Vagina (tissue), 2 donors: ENCODE measurements at regions not wholly inside any gene's neighbourhood (a gene's known extent, or its start where the extent isn't known, plus 50 kb on each side); places are given as distances from the start of the nearest gene placed in this dataset.

Experiments
- DNase-seq, 2 donors: peaks; one replicate each; pipeline ENCODE4 v3.0.0-alpha.2; 2017; ENCODE audit errors: extremely low spot score in 2 of 2
- H3K27ac ChIP-seq: fragments of 200-600 bp; sonication (generic); one replicate; pipeline ENCODE4 v1.5.1; 2019
- H3K27me3 ChIP-seq: fragments of 200-600 bp; sonication (generic); one replicate; pipeline ENCODE4 v1.5.1; 2019
- H3K36me3 ChIP-seq, 2 donors: fragments of 200-600 bp; sonication (generic); one replicate each; pipeline ENCODE4 v1.5.1; 2017 to 2019
- H3K4me1 ChIP-seq: fragments of 200-600 bp; sonication (generic); one replicate; pipeline ENCODE4 v1.5.1; 2019
- H3K4me3 ChIP-seq, 2 donors: fragments of 200-600 bp; sonication (generic); 1 replicate in 1 of 2; 2 replicates in 1 of 2; pipeline ENCODE4 v1.5.1; 2016 to 2019
- H3K9me3 ChIP-seq: fragments of 200-600 bp; sonication (generic); one replicate; pipeline ENCODE4 v1.5.1; 2019
- CTCF ChIP-seq, 3 experiments: fragments of 450-650 bp in 2 of 3; fragments of 200-600 bp in 1 of 3; sonication (generic) in 1 of 3; IDR thresholded peaks; one replicate each; pipeline ENCODE4 v1.5.1; 2017 to 2019; ENCODE audit warnings: antibody characterized with exemption in 3 of 3, mild to moderate bottlenecking in 2 of 3, moderate library complexity in 2 of 3
- POLR2A ChIP-seq, 2 donors: fragments of 450-650 bp; IDR thresholded peaks; one replicate each; pipeline ENCODE4 v1.6.1; 2017; ENCODE audit warnings: antibody characterized with exemption in 2 of 2, mild to moderate bottlenecking in 2 of 2, moderate library complexity in 2 of 2
- POLR2AphosphoS5 ChIP-seq, 2 donors: sonication (generic); formaldehyde crosslinking; IDR thresholded peaks; one replicate each; pipeline ENCODE4 v1.9.0; 2017; ENCODE audit warnings: antibody characterized with exemption in 2 of 2, mild to moderate bottlenecking in 2 of 2, low read depth in 1 of 2; ENCODE audit not compliant: insufficient read depth in 1 of 2
- intact Hi-C: fragments of 100-400 bp; cut with DNase I; formaldehyde crosslinking; loops from one replicate; pipeline ENCODE4 v1.15.1; 2023

- intact Hi-C loops = no loop called here
- no peak overlapping the region for H3K27ac ChIP-seq
- H3K9me3 ChIP-seq = no peaks in the 10 kb centered on the region
- no peak for TF ChIP-seq CTCF (IDR thresholded peaks at IDR 0.05)
- peak in 1 of 2 donors; percentile 31 for TF ChIP-seq POLR2AphosphoS5 (IDR thresholded peaks at IDR 0.05; ENCODE audit: insufficient read depth in 1 of 2, low read depth in 1 of 2)
- no peaks in the 10 kb centered on the region for H3K27me3 ChIP-seq
- no peak overlapping the region for H3K4me3 ChIP-seq
- no peaks in the 10 kb centered on the region for H3K4me1 ChIP-seq
- no peaks in the 10 kb centered on the region for H3K36me3 ChIP-seq
- no peak for DNase-seq
These were observed 182.0 kb downstream of the PLPP3 start for GRCh38 chr1:56397409-56397808.

GRCh38 chr1:56396581-56396980 is 182.8 kb downstream of the PLPP3 start:
- intact Hi-C loops = no loop called here
- no peaks in the 10 kb centered on the region for H3K4me1 ChIP-seq
- H3K4me3 ChIP-seq = no peak overlapping the region
- TF ChIP-seq CTCF (IDR thresholded peaks at IDR 0.05) = no peak
- no peak for TF ChIP-seq POLR2A (IDR thresholded peaks at IDR 0.05)
- no peak for TF ChIP-seq POLR2AphosphoS5 (IDR thresholded peaks at IDR 0.05; ENCODE audit: insufficient read depth in 1 of 2, low read depth in 1 of 2)
- no peak for DNase-seq
- no peaks in the 10 kb centered on the region for H3K9me3 ChIP-seq
- H3K36me3 ChIP-seq = no peaks in the 10 kb centered on the region
- H3K27ac ChIP-seq = no peak overlapping the region
- no peaks in the 10 kb centered on the region for H3K27me3 ChIP-seq

GRCh38 chr1:56395776-56396175 is 183.6 kb downstream of the PLPP3 start:
- no peak for DNase-seq
- no peak for TF ChIP-seq POLR2AphosphoS5 (IDR thresholded peaks at IDR 0.05; ENCODE audit: insufficient read depth in 1 of 2, low read depth in 1 of 2)
- TF ChIP-seq CTCF (IDR thresholded peaks at IDR 0.05) = no peak
- TF ChIP-seq POLR2A (IDR thresholded peaks at IDR 0.05) = no peak

GRCh38 chr1:56394298-56394697 is 185.1 kb downstream of the PLPP3 start:
- Histone ChIP-seq H3K27ac (no peak overlapping the region), H3K4me3 (no peak overlapping the region), H3K27me3 (no peaks in the 10 kb centered on the region), H3K9me3 (no peaks in the 10 kb centered on the region), H3K4me1 (no peaks in the 10 kb centered on the region), H3K36me3 (no peaks in the 10 kb centered on the region)
- TF ChIP-seq CTCF (IDR thresholded peaks at IDR 0.05) (no peak), POLR2A (IDR thresholded peaks at IDR 0.05) (no peak), POLR2AphosphoS5 (IDR thresholded peaks at IDR 0.05; ENCODE audit: insufficient read depth in 1 of 2, low read depth in 1 of 2) (no peak)
- intact Hi-C loops = no loop called here
- no peak for DNase-seq

More at GRCh38 chr1:56395776-56396175, 183.6 kb downstream of the PLPP3 start:
- Histone ChIP-seq H3K27me3 (no peaks in the 10 kb centered on the region), H3K36me3 (no peaks in the 10 kb centered on the region), H3K4me3 (no peak overlapping the region), H3K9me3 (no peaks in the 10 kb centered on the region), H3K4me1 (no peaks in the 10 kb centered on the region), H3K27ac (no peak overlapping the region)
- intact Hi-C loops = no loop called here

GRCh38 chr1:56390934-56391731 is 188.2 kb downstream of the PLPP3 start:
- no peaks in the 10 kb centered on the region for H3K4me1 ChIP-seq
- H3K4me3 ChIP-seq = no peak overlapping the region
- intact Hi-C loops = no loop called here
- no peak overlapping the region for H3K27ac ChIP-seq
- TF ChIP-seq POLR2A (IDR thresholded peaks at IDR 0.05) = no peak
- TF ChIP-seq CTCF (IDR thresholded peaks at IDR 0.05) = no peak
- TF ChIP-seq POLR2AphosphoS5 (IDR thresholded peaks at IDR 0.05; ENCODE audit: insufficient read depth in 1 of 2, low read depth in 1 of 2) = no peak
- H3K9me3 ChIP-seq = no peaks in the 10 kb centered on the region
- H3K27me3 ChIP-seq = no peaks in the 10 kb centered on the region
- no peaks in the 10 kb centered on the region for H3K36me3 ChIP-seq
- no peak for DNase-seq
